ENCODE measurements at regions not wholly inside any gene's neighbourhood (a gene's known extent, or its start where the extent isn't known, plus 50 kb on each side); places are given as distances from the start of the nearest gene placed in this dataset.

DNA sequence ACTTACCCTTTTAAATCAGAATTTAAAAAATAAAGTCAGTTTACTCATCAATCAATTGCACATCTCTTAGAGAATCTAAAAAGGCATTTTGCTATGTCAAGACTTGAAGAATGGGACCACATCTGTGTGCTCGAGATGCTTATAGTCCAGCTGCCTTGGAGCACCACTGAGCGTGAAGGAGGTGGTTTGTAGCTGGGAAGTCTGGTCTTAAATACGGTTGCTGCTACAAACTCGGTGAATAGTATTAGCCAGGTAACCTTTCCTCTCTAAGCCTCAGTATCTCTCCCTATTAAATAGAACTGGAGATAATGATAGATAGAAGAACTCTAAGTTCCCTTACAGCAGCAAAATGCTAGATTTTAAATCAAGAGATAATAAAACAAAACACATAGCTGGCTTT lies 289.7 kb downstream of the TRIB2 start:
- TF ChIP-seq, protein P1, sequence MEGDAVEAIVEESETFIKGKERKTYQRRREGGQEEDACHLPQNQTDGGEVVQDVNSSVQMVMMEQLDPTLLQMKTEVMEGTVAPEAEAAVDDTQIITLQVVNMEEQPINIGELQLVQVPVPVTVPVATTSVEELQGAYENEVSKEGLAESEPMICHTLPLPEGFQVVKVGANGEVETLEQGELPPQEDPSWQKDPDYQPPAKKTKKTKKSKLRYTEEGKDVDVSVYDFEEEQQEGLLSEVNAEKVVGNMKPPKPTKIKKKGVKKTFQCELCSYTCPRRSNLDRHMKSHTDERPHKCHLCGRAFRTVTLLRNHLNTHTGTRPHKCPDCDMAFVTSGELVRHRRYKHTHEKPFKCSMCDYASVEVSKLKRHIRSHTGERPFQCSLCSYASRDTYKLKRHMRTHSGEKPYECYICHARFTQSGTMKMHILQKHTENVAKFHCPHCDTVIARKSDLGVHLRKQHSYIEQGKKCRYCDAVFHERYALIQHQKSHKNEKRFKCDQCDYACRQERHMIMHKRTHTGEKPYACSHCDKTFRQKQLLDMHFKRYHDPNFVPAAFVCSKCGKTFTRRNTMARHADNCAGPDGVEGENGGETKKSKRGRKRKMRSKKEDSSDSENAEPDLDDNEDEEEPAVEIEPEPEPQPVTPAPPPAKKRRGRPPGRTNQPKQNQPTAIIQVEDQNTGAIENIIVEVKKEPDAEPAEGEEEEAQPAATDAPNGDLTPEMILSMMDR (IDR thresholded peaks at IDR 0.05; ENCODE audit: low read depth, low read length): no peak
- no peak for TF ChIP-seq EZH2phosphoT487 (IDR thresholded peaks at IDR 0.05; ENCODE audit: low read depth)

Measured in OCI-LY3 (cell line).